HG03175 (cell line): ENCODE measurements at regions not wholly inside any gene's neighbourhood (a gene's known extent, or its start where the extent isn't known, plus 50 kb on each side); places are given as distances from the start of the nearest gene placed in this dataset.
A peak's percentile ranks its signal among the peaks of the same experiment; 100 is the strongest.

Source experiments
- ATAC-seq: cut with Tn5 transposase; IDR thresholded peaks from one replicate; pipeline ENCODE4 v1.9.1; 2021; ENCODE audit warnings: mild to moderate bottlenecking, moderate library complexity; ENCODE audit not compliant: unreplicated experiment

DNA sequence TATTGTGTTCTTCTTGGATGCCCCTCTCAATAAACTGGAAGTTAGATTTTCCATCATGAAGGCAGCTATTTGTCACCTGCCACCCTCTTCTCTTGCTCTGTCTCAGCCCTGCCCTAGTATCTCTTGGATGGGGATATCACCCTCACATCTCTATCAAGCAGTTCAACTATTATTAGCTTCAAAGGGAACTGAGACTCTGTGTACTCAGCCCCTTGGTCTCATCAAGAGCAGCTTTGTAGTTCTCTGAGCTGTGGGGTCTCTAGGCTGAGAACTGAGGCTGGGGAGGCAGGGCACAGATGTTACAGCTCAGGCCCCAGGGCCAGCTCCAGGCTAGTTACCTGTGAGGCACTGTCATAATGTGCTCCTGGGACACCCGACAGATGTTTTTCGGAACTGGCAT is 130.3 kb downstream of the DAD1 start:
- no peak for ATAC-seq

DNA sequence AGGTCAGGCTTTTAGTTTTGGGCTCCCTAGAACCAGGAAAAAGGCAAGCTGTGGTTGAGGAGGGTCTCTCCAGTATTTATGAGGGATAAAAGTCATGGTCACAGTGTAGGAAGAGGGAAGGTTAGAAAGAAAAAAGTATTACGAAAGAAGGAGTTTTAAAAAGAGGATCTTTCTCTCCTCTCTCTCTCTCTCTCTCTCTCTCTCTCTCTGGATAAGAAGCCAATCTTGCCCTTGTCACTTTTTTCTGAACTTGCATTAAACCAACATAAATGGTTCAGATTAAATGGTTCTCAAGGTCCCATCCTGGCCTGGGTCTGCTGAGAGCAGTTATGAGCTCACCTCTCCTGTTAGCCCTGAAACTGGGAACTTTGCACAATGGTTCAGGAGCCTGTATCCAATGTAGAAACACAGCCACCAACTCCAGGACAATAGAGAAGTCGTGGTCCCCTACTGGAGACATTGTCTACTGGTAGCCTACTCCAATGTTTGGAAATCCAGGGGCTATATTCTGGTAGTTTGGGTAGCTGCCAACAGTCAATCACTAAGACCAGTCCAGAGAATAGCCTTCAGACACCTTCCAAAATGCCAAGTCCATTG is 131.9 kb downstream of the DAD1 start:
- no peak for ATAC-seq

DNA sequence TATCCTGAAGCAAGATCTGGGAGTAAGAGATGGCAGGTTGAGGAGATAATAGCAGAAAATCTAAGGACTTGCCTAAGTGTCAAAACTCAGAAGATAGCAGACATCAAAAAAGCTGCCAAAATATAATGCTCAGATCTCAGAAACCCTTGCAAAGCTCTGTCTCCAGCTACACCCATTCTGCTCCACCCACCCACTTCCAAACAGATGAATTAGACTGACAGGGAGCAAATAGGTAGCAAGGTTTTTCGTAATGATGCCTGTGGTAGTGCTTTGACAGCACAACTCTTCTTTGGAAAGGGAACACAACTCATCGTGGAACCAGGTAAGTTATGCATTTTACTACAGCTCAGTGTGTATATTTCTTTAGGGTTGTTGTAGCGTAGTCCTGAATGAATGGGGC is 132.6 kb downstream of the DAD1 start:
- no peak for ATAC-seq

DNA sequence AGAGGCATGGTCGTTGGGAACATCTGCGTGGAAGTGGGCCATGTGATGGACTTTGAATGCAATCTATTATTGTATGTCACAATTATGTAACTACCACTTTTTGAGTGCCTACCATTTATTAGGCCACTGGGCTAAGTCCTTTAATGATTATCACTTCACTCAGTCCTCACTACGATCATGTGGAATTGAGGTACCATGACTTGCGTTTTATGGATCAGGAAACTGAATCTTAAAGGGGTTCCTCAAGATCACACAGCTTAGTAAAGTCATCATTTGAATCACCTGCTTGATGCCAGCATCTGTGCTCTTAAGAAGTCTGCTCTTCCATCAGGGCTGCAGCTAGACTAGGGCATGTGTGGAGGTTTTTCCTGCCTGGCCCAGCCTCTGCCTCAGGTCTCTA is 136.7 kb downstream of the DAD1 start:
- no peak for ATAC-seq

DNA sequence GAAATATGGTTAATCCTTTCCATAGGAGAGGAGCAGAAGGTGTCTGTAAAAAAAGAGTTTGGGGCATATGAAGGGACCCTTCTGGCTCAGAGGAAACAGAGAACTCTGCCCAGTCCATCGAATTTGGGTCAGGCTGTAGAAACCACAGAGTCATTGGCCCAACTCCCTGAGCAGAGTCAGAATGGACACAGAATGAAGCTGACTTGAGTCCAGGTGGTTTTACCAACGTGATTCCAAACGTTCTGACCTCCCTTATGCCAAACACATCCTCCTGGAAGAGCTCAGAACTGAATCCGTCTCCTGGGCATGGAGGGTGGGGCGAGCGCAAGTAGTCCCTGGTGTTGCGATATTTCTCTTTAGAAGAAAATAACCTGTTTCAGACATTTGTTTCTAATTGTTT is 138.8 kb downstream of the DAD1 start:
- ATAC-seq: no peak

DNA sequence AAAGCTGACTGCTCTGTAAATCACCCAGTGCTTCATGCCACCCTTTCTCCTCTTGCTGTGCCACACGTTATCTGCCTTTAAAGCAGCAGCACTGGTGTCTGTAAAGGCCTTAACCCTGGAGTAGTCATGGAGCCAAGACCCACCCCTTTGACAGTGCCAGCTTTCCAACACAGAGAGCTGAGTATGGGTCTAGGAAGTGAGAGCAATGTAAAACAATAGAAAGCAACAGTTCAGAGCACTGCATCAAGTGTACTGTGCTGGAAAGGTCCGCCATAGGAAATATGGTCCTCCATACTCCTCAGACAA is 139.5 kb downstream of the DAD1 start:
- no peak for ATAC-seq

DNA sequence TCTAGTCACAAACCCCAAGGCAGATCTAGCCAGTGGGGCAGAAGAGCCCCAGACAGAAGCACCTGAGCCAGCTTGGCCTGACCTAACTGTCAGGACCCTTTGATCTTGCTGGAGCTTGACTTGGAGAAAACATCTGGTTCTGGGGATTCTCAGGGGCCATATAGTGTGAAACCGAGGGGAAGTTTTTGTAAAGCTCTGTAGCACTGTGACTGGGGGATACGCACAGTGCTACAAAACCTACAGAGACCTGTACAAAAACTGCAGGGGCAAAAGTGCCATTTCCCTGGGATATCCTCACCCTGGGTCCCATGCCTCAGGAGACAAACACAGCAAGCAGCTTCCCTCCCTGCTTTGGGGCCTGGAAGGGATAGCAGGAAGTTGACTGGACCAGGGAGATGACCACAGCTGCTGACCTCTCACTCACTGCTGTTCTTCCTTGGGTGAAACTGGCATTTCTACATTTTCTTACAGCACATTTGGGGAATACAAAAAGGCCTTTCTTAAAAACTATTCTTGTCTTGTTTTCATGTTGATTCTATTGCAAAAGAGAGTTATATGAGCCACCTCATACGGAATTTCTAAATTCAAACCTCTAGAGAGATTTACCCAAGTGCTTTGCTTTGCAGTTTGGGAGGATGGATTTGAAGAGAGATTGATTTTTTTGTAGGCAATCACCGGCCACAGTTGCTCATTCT is 140.0 kb downstream of the DAD1 start:
- peak; percentile 32 for ATAC-seq

DNA sequence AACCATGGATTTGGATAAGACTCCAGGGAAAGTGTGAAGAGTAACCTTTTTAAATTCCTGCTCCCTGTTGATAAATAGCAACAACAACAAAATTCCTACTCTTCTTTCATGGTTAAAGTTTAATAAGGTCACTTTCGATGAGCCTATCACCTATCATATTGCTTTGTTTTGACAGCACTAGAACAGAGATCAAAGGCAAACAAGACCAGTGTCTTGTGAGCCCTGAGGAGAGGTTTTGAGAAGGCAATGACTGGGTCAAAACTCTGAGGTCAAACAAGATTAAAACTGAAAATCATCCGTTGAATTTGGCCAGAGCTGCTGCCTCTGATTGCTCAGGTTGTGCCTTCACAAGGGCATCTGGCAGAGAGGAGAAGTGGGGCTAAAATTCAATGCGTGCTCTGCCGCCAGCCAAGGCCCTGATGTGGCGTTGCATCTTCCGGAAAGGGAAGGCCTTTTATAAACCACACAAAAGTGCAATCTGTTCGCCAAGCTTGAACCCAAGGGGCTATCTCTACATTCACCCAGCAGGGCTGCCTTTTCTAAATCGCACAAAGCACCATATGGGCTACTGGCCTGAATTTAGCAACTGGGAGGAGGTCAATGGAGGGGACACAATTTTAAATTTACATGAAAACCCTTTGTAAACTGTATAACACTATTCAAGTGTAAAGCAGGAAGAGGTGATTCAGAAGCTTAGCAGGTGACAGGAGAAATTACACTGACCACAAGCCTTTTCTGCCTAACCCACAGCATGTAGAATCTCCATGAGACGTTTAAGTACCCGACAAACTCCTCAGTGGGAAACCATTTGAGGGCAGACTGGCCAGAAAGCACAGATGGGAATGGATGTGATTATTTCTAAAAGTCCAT is 140.8 kb downstream of the DAD1 start:
- ATAC-seq: peak; percentile 63

DNA sequence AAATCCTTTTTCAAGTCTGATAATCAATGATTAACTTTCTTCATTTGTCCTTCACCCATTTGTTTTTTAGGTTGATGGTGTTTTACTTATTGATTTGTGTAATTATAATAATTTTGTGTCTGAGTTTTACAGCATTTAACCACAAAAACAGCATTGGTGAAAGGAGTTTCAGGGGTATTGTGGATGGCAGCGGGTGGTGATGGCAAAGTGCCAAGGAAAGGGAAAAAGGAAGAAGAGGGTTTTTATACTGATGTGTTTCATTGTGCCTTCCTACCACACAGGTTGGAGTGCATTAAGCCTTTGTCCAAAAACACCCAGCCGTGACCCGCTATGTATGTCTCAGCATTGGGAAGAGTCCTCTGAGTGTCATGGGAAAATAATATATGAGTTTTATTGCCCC is 150.3 kb downstream of the DAD1 start:
- no peak for ATAC-seq

DNA sequence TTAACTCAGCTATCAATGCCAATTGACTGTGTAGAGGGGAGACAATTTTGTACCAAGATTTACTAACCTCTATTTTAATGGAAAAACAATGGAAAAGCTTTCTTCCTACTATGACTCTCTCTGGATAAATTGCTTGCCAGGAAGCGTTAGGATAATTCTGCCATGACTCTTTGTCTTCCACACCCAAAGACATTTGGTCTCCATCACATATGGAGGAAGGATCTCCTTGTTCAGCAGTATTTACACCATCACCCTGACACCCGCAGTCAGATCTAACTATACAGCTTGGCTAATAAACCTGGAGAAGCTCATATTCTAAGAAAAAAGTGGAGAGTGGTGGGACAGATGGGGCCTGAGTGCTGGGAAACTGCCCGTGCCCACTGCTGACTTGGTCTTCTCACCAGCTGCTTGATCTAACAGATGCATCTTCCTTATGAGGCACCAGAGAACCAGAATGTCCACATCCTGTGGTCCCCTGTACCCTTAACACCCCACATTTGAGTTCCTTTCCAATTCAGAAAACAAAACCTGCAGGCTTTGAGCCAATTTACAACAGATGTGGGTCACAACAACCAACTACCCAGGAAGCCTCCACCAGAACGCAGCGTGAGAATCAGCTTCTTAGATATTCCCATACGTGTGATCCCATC is 154.0 kb downstream of the DAD1 start:
- ATAC-seq: no peak

DNA sequence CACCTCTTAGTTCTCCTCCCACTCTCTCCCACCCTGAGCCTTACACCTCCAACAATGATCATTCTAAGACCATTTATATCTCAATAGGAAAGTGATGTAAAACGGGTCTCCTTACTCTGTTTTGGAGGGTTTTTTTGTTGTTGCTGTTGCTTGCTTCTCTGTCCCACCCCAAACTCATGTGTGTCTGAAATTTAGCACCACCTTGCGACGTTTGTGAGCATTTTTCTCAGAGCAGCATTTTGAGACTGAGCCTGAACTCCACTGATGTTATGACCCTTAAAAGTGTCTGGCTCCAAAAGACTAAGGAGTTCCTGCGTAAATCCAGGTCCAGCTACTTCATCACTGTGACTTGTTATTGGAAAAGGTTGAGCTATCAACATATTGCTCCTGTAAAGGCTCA is 155.0 kb downstream of the DAD1 start:
- ATAC-seq: no peak

DNA sequence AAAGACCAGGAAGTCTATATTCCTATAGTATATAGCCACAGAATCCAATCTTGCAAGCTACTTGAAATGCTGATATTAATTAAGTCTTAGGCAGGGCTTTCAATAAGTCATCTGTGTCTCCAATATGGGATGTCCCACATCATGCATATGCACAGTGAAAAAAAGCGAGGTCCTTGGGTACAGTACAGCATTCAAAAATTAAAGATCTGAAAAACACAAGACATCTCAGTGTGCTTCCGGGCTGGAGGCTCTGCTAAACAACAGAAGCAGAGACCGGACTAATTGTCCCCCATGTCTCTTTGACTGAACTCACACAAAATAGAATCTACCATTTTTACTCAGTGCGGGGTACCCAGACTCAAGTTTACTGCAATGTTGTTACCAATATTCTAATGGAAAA is 156.0 kb downstream of the DAD1 start:
- no peak for ATAC-seq

DNA sequence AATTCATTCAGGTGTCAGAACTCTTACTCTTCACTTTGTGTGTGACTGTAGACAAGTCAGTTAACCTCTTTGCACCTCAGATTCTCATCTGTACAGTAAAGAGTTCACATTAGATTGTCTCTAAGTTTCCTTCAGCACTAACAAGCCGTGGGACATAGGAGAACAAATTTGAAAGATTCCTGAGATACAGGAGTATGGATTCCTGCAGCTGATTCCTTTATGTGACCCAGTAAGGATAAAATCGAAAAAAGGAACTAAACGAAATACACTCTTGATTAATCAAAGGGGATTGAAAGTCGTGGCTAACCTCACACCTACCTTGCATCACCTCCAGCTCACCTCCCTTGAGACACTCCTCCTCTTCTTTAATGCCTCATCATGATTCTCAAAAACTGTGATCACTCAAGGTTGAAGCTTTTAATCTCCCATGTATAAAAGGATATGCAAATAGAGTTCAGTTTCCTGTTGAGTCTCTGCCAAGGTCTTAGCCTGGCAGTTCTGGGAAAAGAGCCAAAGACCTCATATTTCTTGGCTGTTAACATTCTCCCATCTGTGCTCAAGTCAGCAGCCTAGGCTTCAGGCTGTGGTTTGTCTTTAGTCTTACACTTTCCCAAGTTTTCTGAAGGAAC is 156.6 kb downstream of the DAD1 start:
- no peak for ATAC-seq

DNA sequence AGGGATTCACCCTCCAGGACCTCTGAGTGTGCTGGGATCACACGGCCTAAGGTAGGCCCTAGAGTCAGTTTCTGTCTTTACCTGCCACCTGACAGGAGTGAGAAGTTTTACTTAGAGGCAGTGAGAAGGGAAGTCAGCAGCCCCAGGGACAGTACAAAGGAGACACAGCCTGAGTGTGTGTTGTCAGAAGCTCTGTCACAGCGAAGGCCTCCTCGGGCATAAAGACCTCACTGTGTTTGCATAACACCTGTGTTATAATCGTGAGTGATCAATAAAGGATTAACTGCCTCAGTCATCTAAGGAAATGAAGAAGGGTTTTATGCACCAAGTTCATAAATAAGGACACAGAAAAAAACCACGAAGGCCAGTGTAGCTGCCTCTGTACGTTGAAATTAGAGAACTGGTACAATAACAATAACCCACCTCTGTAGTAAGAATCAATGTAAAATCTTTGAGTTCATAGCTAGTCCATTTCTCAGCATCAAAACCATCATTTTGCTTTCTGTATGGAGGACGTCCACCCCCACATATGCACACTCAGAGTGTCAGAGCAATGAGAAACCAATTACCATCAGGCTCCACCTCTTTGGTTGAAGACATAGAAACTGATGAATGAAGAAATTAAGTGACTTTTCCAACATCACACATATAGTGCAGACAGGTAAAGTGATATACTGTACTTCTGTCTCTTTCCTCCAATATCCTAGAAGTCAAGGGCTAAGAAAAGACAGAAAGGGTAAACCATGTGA is 159.3 kb downstream of the DAD1 start:
- no peak for ATAC-seq

DNA sequence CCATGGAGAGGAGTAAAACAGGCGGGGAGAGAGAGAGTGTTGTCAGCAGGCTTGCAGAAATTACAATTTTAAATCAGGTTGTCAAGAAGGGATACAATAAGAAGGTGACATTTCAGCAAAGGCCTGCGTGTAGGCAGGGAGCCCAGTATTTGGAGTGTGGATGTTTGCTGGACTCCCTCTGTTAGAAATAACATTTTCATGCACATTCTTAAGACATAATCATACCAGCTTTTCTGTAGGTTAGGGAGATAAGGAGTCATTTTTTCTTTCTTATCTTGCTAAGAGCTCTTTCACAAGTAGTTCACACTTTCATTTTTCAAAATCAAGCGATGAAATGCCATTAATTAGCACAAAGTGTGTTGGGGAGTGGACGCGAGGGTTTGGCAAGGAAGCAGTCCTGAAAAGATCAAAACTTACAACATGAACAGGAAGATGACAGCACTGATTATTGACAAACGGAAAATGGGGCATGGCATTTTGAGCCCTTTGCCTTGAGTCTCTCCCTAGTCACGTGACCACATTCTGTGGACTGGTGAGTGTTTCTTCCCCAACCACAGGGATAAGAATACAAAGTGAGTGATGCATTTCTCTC is 160.2 kb downstream of the DAD1 start:
- no peak for ATAC-seq

DNA sequence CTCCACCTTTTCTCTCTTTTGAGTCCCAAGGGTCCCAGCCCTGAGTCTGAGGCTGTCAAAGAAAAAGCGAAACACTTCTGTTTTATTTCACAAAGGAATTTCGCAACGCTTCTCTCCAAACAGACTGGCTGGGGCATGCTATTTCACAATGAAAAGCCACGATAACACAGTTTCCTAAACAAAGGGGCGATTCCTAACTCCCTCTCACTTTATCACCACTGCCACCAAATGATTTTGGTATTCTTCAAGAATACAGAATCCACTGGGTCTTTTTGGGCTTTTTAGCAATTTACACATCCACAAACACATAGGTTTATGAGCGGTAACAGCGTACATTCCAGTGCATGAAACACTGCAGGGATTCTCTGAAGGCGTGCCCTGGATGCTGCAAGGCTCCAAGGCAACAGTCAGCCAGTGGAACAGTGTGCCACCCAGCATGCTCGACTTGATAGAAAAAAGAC is 161.2 kb downstream of the DAD1 start:
- no peak for ATAC-seq

DNA sequence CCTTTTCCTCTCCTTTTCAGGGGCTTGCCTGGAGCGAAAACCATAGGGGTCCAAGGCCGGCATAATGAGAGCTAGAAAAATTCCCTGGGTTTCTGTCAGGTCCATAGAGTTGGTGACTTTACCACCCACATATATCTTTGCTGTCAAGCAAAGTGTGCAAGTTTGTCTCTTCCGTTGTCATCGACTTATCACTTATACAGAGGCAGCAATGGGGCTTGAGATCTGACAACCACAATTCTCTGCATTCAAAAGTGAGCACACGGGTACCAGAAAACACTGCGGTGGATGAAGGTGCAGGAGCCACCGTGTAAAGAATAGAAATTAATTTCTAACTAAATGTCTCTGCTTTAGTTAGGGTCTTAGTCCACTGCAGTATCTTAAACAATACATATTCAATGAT is 162.3 kb downstream of the DAD1 start:
- ATAC-seq: no peak

DNA sequence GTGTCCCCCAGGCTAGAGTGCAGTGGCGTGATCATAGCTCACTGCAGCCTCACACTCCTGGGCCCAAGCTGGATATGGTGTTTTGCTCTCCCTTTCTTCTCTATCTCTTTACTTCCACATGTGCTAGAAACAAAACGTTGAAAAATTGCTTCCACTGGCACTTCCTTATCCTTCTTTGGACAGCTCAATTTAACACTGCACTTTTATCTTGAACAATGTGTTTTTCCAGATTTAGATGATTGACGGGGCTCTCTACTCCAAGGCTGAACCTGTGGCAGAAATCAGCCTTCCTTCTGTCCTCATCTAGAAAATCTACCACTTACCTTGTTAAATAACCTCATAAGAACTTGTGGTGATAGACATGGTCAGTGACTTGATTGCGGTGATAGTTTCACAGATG is 165.1 kb downstream of the DAD1 start:
- no peak for ATAC-seq

DNA sequence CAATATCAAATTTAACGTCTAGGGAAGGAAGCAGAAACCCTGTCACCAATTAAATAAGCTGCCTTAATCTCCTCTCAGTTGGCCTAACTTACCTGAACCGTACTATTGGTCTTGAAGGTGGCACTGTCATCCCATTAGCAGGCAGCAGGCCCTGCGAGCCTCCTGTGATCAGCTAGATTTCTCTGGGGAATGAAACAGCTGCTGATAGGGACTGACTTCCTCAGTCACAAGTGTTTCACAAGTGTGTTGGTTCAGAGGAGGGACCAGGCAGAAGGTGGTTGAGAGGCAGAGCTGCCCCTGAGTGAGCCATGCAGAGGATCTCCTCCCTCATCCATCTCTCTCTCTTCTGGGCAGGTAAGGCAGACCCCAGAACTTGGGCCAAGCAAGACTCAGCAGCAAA is 166.8 kb downstream of the DAD1 start:
- ATAC-seq: no peak

DNA sequence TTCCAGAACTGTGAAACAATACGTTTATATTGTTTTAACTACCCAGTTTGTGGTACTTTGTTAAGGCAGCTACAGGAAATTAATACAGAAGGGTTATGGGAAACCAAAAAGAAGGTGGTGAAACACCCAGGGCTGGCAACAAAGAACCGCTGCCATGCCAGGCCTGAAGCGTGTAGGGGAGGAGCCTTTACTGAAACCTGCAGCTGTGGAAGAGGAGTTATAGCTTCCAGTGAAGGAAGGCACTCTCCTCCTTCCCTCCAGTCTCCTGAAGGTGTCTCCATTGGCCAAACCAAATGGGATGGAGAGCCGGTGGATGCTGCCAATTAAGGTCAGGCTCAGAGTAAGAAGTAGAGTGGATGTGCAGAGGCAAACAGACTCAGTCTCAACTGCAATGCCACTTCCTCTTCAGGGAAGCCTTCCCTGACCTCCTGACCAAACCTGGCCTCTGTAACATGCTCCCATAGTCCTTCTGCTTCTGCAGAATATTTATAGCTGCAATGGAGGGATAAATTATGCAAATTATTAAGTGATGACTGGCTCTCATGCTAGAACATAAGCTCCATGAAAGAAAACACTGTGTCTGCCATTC is 168.3 kb downstream of the DAD1 start:
- ATAC-seq: no peak
